ENCODE measurements at regions not wholly inside any gene's neighbourhood (a gene's known extent, or its start where the extent isn't known, plus 50 kb on each side); places are given as distances from the start of the nearest gene placed in this dataset.

GRCh38 chrX:139267851-139268250 is 262.7 kb upstream of the F9 start:
- FAIRE-seq (peak; percentile 24), DNase-seq (ENCODE audit: insufficient read length) (no peak)
- TF ChIP-seq TAF1 (IDR thresholded peaks at IDR 0.05; ENCODE audit: borderline replicate concordance, low read depth, low read length) (no peak), POLR2AphosphoS5 (IDR thresholded peaks at IDR 0.05; ENCODE audit: low read depth, low read length) (no peak), POLR2A (IDR thresholded peaks at IDR 0.05; ENCODE audit: low read depth, low read length) (no peak)

- FAIRE-seq: no peak
- no peak for DNase-seq (ENCODE audit: insufficient read length)
- no peak for TF ChIP-seq POLR2AphosphoS5 (IDR thresholded peaks at IDR 0.05; ENCODE audit: low read depth, low read length)
- TF ChIP-seq TAF1 (IDR thresholded peaks at IDR 0.05; ENCODE audit: borderline replicate concordance, low read depth, low read length): no peak
Observed at GRCh38 chrX:139246295-139246694, 284.2 kb upstream of the F9 start.

DNA sequence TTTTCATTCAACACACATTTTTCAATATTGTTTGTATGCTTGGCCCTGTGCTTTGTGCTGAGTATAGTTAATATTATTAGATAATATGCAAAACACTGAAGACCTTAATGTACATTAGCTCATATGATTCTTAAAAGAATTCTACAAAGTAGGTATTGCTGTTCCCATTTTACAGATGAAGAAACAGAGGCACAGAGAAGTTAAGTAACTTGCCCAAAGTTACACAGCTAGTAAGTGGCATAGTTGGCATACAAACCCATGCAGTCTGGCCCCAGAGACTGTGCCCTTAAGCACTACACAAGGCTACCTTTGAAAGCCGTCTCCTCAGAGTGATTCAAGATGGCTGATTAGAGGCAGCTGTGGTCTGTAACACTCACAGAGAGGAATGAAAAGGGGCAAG is 293.4 kb upstream of the F9 start:
- TF ChIP-seq POLR2AphosphoS5 (IDR thresholded peaks at IDR 0.05; ENCODE audit: low read depth, low read length) (no peak), TAF1 (IDR thresholded peaks at IDR 0.05; ENCODE audit: borderline replicate concordance, low read depth, low read length) (no peak), POLR2A (IDR thresholded peaks at IDR 0.05; ENCODE audit: low read depth, low read length) (no peak)
- DNase-seq (ENCODE audit: insufficient read length) (no peak), FAIRE-seq (no peak)

DNA sequence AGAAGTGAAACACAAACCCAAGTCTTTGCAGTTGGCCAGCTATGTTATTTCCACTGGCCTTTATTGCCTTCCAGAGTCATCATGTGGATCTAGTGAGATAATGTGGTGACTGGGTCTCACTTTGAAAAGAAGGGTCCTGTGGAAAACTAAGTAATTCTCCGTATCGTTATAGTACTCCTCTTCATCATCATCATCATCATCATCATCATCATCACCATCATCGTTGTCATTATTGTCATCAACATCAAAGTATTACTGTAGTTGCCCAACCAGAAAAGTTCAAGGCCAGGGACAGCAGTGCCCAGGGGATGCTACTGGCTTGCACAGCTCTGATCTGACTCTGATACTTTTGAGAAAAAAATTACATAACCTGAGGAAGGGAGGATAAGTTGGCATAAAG is 295.6 kb upstream of the F9 start:
- DNase-seq (ENCODE audit: insufficient read length): no peak
- FAIRE-seq: no peak
- no peak for TF ChIP-seq TAF1 (IDR thresholded peaks at IDR 0.05; ENCODE audit: borderline replicate concordance, low read depth, low read length)
- TF ChIP-seq POLR2AphosphoS5 (IDR thresholded peaks at IDR 0.05; ENCODE audit: low read depth, low read length): no peak
- TF ChIP-seq POLR2A (IDR thresholded peaks at IDR 0.05; ENCODE audit: low read depth, low read length): no peak

GRCh38 chrX:139224953-139225665 is 305.4 kb upstream of the F9 start:
- TF ChIP-seq POLR2AphosphoS5 (IDR thresholded peaks at IDR 0.05; ENCODE audit: low read depth, low read length): no peak
- no peak for TF ChIP-seq POLR2A (IDR thresholded peaks at IDR 0.05; ENCODE audit: low read depth, low read length)
- no peak for TF ChIP-seq TAF1 (IDR thresholded peaks at IDR 0.05; ENCODE audit: borderline replicate concordance, low read depth, low read length)
- FAIRE-seq (peak; percentile 48), DNase-seq (ENCODE audit: insufficient read length) (no peak)

DNA sequence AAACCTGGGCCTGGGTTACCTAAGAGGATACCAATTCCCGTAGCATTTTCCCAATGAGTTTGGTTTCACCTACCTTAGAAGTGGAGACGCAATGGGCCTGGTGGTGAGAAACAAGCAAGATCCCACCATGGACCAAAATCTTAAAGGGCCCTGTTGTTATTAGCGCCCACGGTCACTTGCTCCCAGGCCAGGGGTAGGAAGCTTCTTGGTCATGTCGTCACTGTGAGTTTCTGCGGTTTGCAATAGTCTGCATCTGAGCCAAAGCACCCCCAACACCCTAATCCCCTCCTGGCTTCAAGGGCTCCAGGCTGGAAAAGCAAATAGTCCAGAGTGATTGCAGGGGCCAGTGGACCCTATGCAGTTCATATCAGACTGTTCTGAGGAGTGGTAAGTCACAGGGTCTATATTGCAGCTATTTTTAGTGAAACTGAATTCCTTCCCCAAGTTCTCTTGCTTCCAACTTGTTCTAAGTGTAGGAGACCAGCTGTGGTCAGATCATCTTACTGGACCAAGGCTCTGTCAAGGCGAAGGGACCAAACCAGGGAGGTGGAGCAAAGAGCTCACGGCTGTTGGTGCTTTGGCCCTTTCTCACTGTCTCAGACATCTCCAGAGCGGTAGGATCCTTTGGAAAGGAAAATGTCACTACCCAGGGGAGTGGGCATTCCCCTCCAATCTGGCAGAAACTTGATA is 307.9 kb upstream of the F9 start:
- TF ChIP-seq TAF1 (IDR thresholded peaks at IDR 0.05; ENCODE audit: borderline replicate concordance, low read depth, low read length) (no peak), POLR2AphosphoS5 (IDR thresholded peaks at IDR 0.05; ENCODE audit: low read depth, low read length) (no peak), POLR2A (IDR thresholded peaks at IDR 0.05; ENCODE audit: low read depth, low read length) (no peak)
- FAIRE-seq: no peak
- DNase-seq (ENCODE audit: insufficient read length): no peak

DNA sequence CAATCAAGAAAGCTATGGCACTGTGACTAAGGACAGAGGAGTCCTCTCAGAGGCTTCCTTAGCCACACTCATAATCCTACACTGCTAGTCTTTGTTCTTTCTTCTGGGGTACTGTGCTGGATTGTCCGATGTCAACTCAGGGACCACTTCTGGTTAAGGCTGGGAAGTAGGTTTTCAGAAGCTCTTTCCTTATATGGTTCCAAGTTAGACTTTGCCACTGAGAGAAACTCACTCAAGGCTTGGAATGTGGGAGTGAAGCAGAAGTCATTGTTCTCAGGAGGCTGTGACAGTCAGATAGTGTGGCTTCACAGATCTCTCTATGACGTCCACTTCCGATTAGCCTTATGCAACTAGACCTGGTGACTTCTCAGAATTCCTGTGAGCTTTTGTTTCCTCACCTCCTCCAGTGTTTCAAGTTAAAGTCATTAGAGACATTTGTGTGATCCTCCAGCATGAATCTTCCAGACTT is 317.3 kb upstream of the F9 start:
- DNase-seq (ENCODE audit: insufficient read length): no peak
- no peak for FAIRE-seq
- TF ChIP-seq POLR2AphosphoS5 (IDR thresholded peaks at IDR 0.05; ENCODE audit: low read depth, low read length) (no peak), POLR2A (IDR thresholded peaks at IDR 0.05; ENCODE audit: low read depth, low read length) (no peak), TAF1 (IDR thresholded peaks at IDR 0.05; ENCODE audit: borderline replicate concordance, low read depth, low read length) (no peak)

GRCh38 chrX:139211568-139212182 is 318.9 kb upstream of the F9 start:
- TF ChIP-seq POLR2A (IDR thresholded peaks at IDR 0.05; ENCODE audit: low read depth, low read length) (no peak), TAF1 (IDR thresholded peaks at IDR 0.05; ENCODE audit: borderline replicate concordance, low read depth, low read length) (no peak), POLR2AphosphoS5 (IDR thresholded peaks at IDR 0.05; ENCODE audit: low read depth, low read length) (no peak)
- DNase-seq (ENCODE audit: insufficient read length): no peak
- no peak for FAIRE-seq

GRCh38 chrX:139209342-139209741 is 321.2 kb upstream of the F9 start:
- TF ChIP-seq POLR2A (IDR thresholded peaks at IDR 0.05; ENCODE audit: low read depth, low read length): no peak
- TF ChIP-seq POLR2AphosphoS5 (IDR thresholded peaks at IDR 0.05; ENCODE audit: low read depth, low read length): no peak
- TF ChIP-seq TAF1 (IDR thresholded peaks at IDR 0.05; ENCODE audit: borderline replicate concordance, low read depth, low read length): no peak
- no peak for FAIRE-seq

DNA sequence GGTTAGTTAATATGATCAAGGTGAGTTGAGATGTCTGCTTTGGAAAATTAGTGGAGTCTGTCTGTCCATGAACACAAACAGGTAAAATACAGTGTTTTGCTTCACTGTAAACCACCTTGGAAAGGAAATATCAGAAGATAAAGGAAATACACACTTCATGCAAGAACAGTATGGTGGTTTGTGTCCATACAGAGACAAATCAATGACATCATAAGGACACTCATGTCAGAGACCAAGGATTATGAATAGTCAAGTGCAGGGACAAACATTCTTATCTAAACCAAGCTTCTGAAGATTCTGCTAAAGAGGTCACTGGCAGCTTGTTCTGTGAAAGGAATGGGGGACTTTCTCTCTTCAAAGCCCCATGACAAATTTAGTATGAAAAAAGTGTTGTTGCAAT is 322.9 kb upstream of the F9 start:
- DNase-seq (ENCODE audit: insufficient read length) (no peak), FAIRE-seq (no peak)
- TF ChIP-seq POLR2A (IDR thresholded peaks at IDR 0.05; ENCODE audit: low read depth, low read length): no peak
- TF ChIP-seq POLR2AphosphoS5 (IDR thresholded peaks at IDR 0.05; ENCODE audit: low read depth, low read length): no peak
- no peak for TF ChIP-seq TAF1 (IDR thresholded peaks at IDR 0.05; ENCODE audit: borderline replicate concordance, low read depth, low read length)

More at GRCh38 chrX:139209342-139209741, 321.2 kb upstream of the F9 start:
- no peak for DNase-seq (ENCODE audit: insufficient read length)

GRCh38 chrX:139206914-139207313 is 323.6 kb upstream of the F9 start:
- TF ChIP-seq POLR2A (IDR thresholded peaks at IDR 0.05; ENCODE audit: low read depth, low read length) (no peak), POLR2AphosphoS5 (IDR thresholded peaks at IDR 0.05; ENCODE audit: low read depth, low read length) (no peak), TAF1 (IDR thresholded peaks at IDR 0.05; ENCODE audit: borderline replicate concordance, low read depth, low read length) (no peak)
- FAIRE-seq: no peak
- no peak for DNase-seq (ENCODE audit: insufficient read length)
